ENCODE measurements at regions not wholly inside any gene's neighbourhood (a gene's known extent, or its start where the extent isn't known, plus 50 kb on each side); places are given as distances from the start of the nearest gene placed in this dataset.

GRCh38 chr6:121963826-121964225, 435.6 kb upstream of the HSF2 start:
- CTCF ChIA-PET: no interaction called here
- no peak for DNase-seq (ENCODE audit: extremely low spot score)
- POLR2A ChIA-PET: no interaction called here
- TF ChIP-seq, protein P1, sequence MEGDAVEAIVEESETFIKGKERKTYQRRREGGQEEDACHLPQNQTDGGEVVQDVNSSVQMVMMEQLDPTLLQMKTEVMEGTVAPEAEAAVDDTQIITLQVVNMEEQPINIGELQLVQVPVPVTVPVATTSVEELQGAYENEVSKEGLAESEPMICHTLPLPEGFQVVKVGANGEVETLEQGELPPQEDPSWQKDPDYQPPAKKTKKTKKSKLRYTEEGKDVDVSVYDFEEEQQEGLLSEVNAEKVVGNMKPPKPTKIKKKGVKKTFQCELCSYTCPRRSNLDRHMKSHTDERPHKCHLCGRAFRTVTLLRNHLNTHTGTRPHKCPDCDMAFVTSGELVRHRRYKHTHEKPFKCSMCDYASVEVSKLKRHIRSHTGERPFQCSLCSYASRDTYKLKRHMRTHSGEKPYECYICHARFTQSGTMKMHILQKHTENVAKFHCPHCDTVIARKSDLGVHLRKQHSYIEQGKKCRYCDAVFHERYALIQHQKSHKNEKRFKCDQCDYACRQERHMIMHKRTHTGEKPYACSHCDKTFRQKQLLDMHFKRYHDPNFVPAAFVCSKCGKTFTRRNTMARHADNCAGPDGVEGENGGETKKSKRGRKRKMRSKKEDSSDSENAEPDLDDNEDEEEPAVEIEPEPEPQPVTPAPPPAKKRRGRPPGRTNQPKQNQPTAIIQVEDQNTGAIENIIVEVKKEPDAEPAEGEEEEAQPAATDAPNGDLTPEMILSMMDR (IDR thresholded peaks at IDR 0.05; ENCODE audit: control extremely low read depth, extremely low read depth, low read depth, missing control alignments): no peak

GRCh38 chr6:121965739-121966138, 433.7 kb upstream of the HSF2 start:
- ChIA-PET CTCF (no interaction called here), POLR2A (no interaction called here)
- no peak for DNase-seq (ENCODE audit: extremely low spot score)
- TF ChIP-seq, protein P1 (IDR thresholded peaks at IDR 0.05; ENCODE audit: control extremely low read depth, extremely low read depth, low read depth, missing control alignments): no peak

- CTCF ChIA-PET: interaction anchor here (1.2 kb wide), 1 partner anchor 17 kb away, joined by 3 read pairs; no protein-coding TSS in a partner anchor
- POLR2A ChIA-PET: no interaction called here
- TF ChIP-seq, protein P1 (IDR thresholded peaks at IDR 0.05; ENCODE audit: control extremely low read depth, extremely low read depth, low read depth, missing control alignments): no peak
- no peak for DNase-seq (ENCODE audit: extremely low spot score)
Observed at GRCh38 chr6:121967631-121968030, 431.8 kb upstream of the HSF2 start.

GRCh38 chr6:121971931-121972335, 427.5 kb upstream of the HSF2 start:
- no peak for DNase-seq (ENCODE audit: extremely low spot score)
- TF ChIP-seq, protein P1 (IDR thresholded peaks at IDR 0.05; ENCODE audit: control extremely low read depth, extremely low read depth, low read depth, missing control alignments): no peak
- CTCF ChIA-PET: no interaction called here
- POLR2A ChIA-PET: no interaction called here

DNA sequence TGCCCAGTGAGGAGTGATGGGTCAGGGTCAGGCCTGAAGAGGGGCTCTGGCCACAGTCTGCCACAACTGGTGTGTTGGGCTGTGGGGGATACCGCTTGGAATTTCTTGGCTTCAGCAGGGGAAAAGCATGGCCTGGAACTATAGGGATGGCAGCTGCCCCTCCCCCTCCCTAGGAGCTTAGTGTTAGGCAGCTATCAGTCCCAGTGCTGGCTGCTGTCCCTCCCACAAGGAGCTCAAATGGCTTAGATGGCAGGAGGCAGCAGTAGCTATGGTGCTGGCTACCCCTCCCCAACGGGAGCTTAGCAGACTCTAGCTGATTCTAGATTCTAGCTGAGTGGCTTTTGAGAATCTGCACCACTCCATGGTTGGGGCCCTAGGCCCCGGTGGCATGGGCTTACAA, 414.5 kb upstream of the HSF2 start:
- ChIA-PET CTCF (no interaction called here), POLR2A (no interaction called here)
- TF ChIP-seq, protein P1 (IDR thresholded peaks at IDR 0.05; ENCODE audit: control extremely low read depth, extremely low read depth, low read depth, missing control alignments): no peak
- no peak for DNase-seq (ENCODE audit: extremely low spot score)

GRCh38 chr6:121993362-121993761, 406.1 kb upstream of the HSF2 start:
- ChIA-PET POLR2A (no interaction called here), CTCF (no interaction called here)
- no peak for DNase-seq (ENCODE audit: extremely low spot score)
- TF ChIP-seq, protein P1 (IDR thresholded peaks at IDR 0.05; ENCODE audit: control extremely low read depth, extremely low read depth, low read depth, missing control alignments): no peak

DNA sequence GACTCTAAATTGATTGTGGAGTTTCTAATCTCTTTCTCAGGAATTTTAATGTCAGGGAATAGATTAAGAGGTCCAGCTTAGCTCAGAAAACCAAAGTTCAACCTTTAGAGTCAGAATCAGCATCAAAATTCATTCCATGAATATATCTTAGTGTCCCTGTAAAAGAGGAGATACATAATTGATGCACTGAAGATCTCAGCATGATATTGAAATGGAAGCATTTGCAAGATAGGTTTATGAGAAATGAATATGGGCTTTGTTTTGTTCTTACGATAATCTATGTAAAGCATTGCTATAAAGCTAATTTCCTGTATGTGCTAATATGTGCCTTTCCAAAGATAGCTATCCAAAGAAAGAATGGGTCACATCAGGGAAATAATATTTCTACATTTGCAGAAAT, 404.5 kb upstream of the HSF2 start:
- TF ChIP-seq, protein P1 (IDR thresholded peaks at IDR 0.05; ENCODE audit: control extremely low read depth, extremely low read depth, low read depth, missing control alignments): no peak
- ChIA-PET CTCF (interaction anchor here (1.4 kb wide), 1 partner anchor 9 kb away, joined by 3 read pairs; no protein-coding TSS in a partner anchor), POLR2A (no interaction called here)
- no peak for DNase-seq (ENCODE audit: extremely low spot score)
